Esophagus squamous epithelium (tissue), 4 donors: ENCODE measurements at regions not wholly inside any gene's neighbourhood (a gene's known extent, or its start where the extent isn't known, plus 50 kb on each side); places are given as distances from the start of the nearest gene placed in this dataset.

Experiments
- CTCF ChIP-seq, 6 experiments: fragments of 450-650 bp in 4 of 6; fragments of 200-600 bp in 2 of 6; sonication (generic) in 2 of 6; IDR thresholded peaks; one replicate each; pipeline ENCODE4 v1.5.1; 2016 to 2019; ENCODE audit warnings: antibody characterized with exemption in 6 of 6, mild to moderate bottlenecking in 4 of 6, moderate library complexity in 4 of 6
- POLR2A ChIP-seq, 4 donors: fragments of 450-650 bp; IDR thresholded peaks; one replicate each; pipeline ENCODE4 v1.6.1; 2017; ENCODE audit warnings: antibody characterized with exemption in 4 of 4, mild to moderate bottlenecking in 4 of 4, moderate library complexity in 3 of 4

- TF ChIP-seq CTCF (IDR thresholded peaks at IDR 0.05), result no peak
- no peak for TF ChIP-seq POLR2A (IDR thresholded peaks at IDR 0.05)
Observed at GRCh38 chr13:79079351-79079839, 326.7 kb downstream of the RBM26 start.
